Liver (tissue), 8 donors: ENCODE measurements at regions not wholly inside any gene's neighbourhood (a gene's known extent, or its start where the extent isn't known, plus 50 kb on each side); places are given as distances from the start of the nearest gene placed in this dataset.

Experiments
- DNase-seq: peaks from one replicate; pipeline ENCODE4 v3.0.0-alpha.2; 2017; ENCODE audit warnings: low spot score
- H3K27ac ChIP-seq, 2 donors: one replicate each; pipeline ENCODE4 v1.7.0; 2013; ENCODE audit warnings: inconsistent platforms in 2 of 2, low read length in 2 of 2, control low read depth in 1 of 2, low read depth in 1 of 2, mild to moderate bottlenecking in 1 of 2
- H3K27me3 ChIP-seq, 4 donors: one replicate each; pipeline versions ENCODE4 v1.6.1 to v1.7.0; 2013; ENCODE audit warnings: low read length in 3 of 4, inconsistent platforms in 1 of 4, mild to moderate bottlenecking in 1 of 4, moderate library complexity in 1 of 4; ENCODE audit not compliant: control insufficient read depth in 4 of 4, insufficient read depth in 4 of 4
- H3K36me3 ChIP-seq, 4 donors: one replicate each; pipeline versions ENCODE4 v1.6.1 to v1.7.0; 2013; ENCODE audit warnings: low read length in 3 of 4, mild to moderate bottlenecking in 3 of 4, low read depth in 1 of 4, moderate library complexity in 1 of 4; ENCODE audit not compliant: control insufficient read depth in 4 of 4, insufficient read depth in 3 of 4
- H3K4me1 ChIP-seq, 4 donors: one replicate each; pipeline versions ENCODE4 v1.6.1 to v1.7.0; 2013; ENCODE audit warnings: low read length in 3 of 4, mild to moderate bottlenecking in 3 of 4, moderate library complexity in 1 of 4; ENCODE audit not compliant: control insufficient read depth in 4 of 4, insufficient read depth in 4 of 4
- H3K4me3 ChIP-seq, 3 donors: one replicate each; pipeline versions ENCODE4 v1.6.1 to v1.7.0; 2013; ENCODE audit warnings: low read length in 3 of 3, control low read depth in 1 of 3, low read depth in 1 of 3, mild to moderate bottlenecking in 1 of 3
- H3K9ac ChIP-seq, 2 donors: one replicate each; pipeline ENCODE4 v1.7.0; 2013; ENCODE audit warnings: low read length in 2 of 2, mild to moderate bottlenecking in 2 of 2, moderate library complexity in 2 of 2, control low read depth in 1 of 2, low read depth in 1 of 2
- H3K9me3 ChIP-seq, 4 donors: one replicate each; pipeline versions ENCODE4 v1.6.1 to v1.7.0; 2013; ENCODE audit warnings: low read length in 3 of 4; ENCODE audit not compliant: control insufficient read depth in 4 of 4
- EGR1 ChIP-seq, 2 donors: IDR thresholded peaks; 2 replicates each; pipeline ENCODE4 v1.6.1; 2016 to 2018; ENCODE audit warnings: antibody characterized with exemption in 2 of 2, low read depth in 2 of 2
- FOXA1 ChIP-seq: IDR thresholded peaks from 2 replicates; pipeline ENCODE4 v1.6.1; 2016; ENCODE audit warnings: antibody characterized with exemption
- FOXA2 ChIP-seq: IDR thresholded peaks from 2 replicates; pipeline ENCODE4 v1.6.1; 2016; ENCODE audit warnings: antibody characterized with exemption
- GABPA ChIP-seq, 2 donors: IDR thresholded peaks in 1 of 2; conservative IDR thresholded peaks in 1 of 2; 2 replicates each; pipeline ENCODE4 v1.6.1; 2016; ENCODE audit warnings: antibody characterized with exemption in 2 of 2, mild to moderate bottlenecking in 1 of 2, moderate library complexity in 1 of 2
- RXRA ChIP-seq, 2 donors: IDR thresholded peaks; 2 replicates each; pipeline ENCODE4 v1.6.1; 2017 to 2018; ENCODE audit warnings: antibody characterized with exemption in 2 of 2, mild to moderate bottlenecking in 1 of 2
- YY1 ChIP-seq: IDR thresholded peaks from 2 replicates; pipeline ENCODE4 v1.6.1; 2016; ENCODE audit warnings: antibody characterized with exemption, mild to moderate bottlenecking
- WGBS: extraction: QIAGEN DNeasy Blood & Tissue Kit; methylation state at CpG from one replicate; pipeline ENCODE4 v1.1.7; 2013; 5-methylcytosine and 5-hydroxymethylcytosine counted together
- TF ChIP-seq, protein P1 (sequence below): IDR thresholded peaks from 2 replicates; pipeline ENCODE4 v1.6.1; 2016; ENCODE audit warnings: antibody characterized with exemption
- TF ChIP-seq, protein P2 (sequence below): fragments of 150-350 bp; IDR thresholded peaks from 2 replicates; pipeline ENCODE4 v1.5.1; 2017; ENCODE audit warnings: improper control_type of control experiment, low read depth, low read length; ENCODE audit not compliant: missing input control
- TF ChIP-seq, protein P3 (sequence below): IDR thresholded peaks from 2 replicates; pipeline ENCODE4 v1.6.1; 2016; ENCODE audit warnings: antibody characterized with exemption
- TF ChIP-seq, protein P4 (sequence below): IDR thresholded peaks from 2 replicates; pipeline ENCODE4 v1.6.1; 2016; ENCODE audit warnings: antibody characterized with exemption
- TF ChIP-seq, protein P5 (sequence below): IDR thresholded peaks from 2 replicates; pipeline ENCODE4 v1.6.1; 2016; ENCODE audit warnings: antibody characterized with exemption, mild to moderate bottlenecking
- donor health status: healthy.
- donor health status: healthy.
- donor health status: healthy.
- donor health status: healthy.
- donor health status: healthy.

DNA sequence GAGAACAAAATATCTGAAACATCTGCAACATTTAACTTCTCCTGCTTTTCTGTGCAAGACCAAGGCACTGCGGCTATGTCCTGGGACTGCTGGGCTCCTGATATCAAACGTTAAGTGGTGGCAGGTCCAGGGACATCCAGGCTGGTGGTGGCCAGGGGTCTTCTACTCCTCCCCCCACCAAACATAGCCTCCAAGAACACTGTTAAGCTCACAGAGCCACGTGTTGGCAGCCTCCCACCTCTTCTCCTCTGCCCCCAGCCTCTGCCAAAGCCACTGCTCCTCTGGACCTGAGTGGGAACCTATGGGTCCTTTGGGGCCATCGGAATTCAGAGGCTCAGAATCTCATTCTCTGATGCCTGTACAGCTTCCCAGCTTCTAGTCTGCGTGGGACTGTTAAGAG is 325.7 kb downstream of the ARRDC4 start:
- Histone ChIP-seq H3K9ac (no peak overlapping the region), H3K4me3 (no peak overlapping the region), H3K27me3 (peaks cover 0 to 10% (median 1%) of the 10 kb centered on the region in 4 donors), H3K4me1 (no peaks in the 10 kb centered on the region), H3K9me3 (no peaks in the 10 kb centered on the region), H3K36me3 (no peaks in the 10 kb centered on the region), H3K27ac (no peak overlapping the region)
- DNase-seq = no peak
- TF ChIP-seq, protein P1, sequence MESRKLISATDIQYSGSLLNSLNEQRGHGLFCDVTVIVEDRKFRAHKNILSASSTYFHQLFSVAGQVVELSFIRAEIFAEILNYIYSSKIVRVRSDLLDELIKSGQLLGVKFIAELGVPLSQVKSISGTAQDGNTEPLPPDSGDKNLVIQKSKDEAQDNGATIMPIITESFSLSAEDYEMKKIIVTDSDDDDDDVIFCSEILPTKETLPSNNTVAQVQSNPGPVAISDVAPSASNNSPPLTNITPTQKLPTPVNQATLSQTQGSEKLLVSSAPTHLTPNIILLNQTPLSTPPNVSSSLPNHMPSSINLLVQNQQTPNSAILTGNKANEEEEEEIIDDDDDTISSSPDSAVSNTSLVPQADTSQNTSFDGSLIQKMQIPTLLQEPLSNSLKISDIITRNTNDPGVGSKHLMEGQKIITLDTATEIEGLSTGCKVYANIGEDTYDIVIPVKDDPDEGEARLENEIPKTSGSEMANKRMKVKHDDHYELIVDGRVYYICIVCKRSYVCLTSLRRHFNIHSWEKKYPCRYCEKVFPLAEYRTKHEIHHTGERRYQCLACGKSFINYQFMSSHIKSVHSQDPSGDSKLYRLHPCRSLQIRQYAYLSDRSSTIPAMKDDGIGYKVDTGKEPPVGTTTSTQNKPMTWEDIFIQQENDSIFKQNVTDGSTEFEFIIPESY = no peak
- TF ChIP-seq, protein P2, sequence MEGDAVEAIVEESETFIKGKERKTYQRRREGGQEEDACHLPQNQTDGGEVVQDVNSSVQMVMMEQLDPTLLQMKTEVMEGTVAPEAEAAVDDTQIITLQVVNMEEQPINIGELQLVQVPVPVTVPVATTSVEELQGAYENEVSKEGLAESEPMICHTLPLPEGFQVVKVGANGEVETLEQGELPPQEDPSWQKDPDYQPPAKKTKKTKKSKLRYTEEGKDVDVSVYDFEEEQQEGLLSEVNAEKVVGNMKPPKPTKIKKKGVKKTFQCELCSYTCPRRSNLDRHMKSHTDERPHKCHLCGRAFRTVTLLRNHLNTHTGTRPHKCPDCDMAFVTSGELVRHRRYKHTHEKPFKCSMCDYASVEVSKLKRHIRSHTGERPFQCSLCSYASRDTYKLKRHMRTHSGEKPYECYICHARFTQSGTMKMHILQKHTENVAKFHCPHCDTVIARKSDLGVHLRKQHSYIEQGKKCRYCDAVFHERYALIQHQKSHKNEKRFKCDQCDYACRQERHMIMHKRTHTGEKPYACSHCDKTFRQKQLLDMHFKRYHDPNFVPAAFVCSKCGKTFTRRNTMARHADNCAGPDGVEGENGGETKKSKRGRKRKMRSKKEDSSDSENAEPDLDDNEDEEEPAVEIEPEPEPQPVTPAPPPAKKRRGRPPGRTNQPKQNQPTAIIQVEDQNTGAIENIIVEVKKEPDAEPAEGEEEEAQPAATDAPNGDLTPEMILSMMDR = no peak
- TF ChIP-seq YY1 = no peak
- TF ChIP-seq FOXA1 = no peak
- WGBS = 72% methylated on average over 5 of the region's 5 CpGs

DNA sequence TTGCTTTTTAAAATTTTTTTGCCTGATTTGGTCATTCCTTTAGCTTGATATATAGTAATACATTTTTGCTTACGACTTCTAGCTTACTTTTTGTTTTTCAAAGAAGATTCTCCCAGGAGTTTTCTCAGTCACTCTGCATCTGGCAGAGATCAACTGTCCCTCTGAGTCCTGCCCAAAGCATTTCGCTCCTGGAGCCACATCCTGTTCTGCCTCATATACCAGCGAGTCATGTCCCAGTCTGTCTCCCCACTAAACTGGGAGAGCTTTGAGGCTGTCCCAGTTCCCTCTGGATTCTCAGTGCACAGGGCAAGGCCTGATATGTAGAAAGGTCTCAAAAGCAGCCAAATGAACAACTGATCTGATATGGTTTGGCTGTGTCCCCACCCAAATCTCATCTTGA is 326.3 kb downstream of the ARRDC4 start:
- Histone ChIP-seq H3K36me3 (no peaks in the 10 kb centered on the region), H3K9me3 (no peaks in the 10 kb centered on the region), H3K27ac (no peak overlapping the region), H3K27me3 (peaks cover 0 to 10% (median 1%) of the 10 kb centered on the region in 4 donors), H3K4me3 (no peak overlapping the region), H3K4me1 (no peaks in the 10 kb centered on the region), H3K9ac (no peak overlapping the region)
- 77% methylated on average over 3 of the region's 3 CpGs for WGBS
- DNase-seq = no peak
- TF ChIP-seq YY1 (no peak), FOXA2 (no peak), EGR1 (IDR thresholded peaks at IDR 0.05; ENCODE audit: low read depth in 2 of 2) (no peak), GABPA (IDR thresholded peaks at IDR 0.05 in 1 of 2, conservative IDR thresholded peaks at IDR 0.05 in 1 of 2) (no peak), FOXA1 (no peak), RXRA (IDR thresholded peaks at IDR 0.05) (no peak)
- TF ChIP-seq, protein P3, sequence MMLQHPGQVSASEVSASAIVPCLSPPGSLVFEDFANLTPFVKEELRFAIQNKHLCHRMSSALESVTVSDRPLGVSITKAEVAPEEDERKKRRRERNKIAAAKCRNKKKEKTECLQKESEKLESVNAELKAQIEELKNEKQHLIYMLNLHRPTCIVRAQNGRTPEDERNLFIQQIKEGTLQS = no peak
- TF ChIP-seq, protein P4, sequence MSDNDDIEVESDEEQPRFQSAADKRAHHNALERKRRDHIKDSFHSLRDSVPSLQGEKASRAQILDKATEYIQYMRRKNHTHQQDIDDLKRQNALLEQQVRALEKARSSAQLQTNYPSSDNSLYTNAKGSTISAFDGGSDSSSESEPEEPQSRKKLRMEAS = no peak
- TF ChIP-seq, protein P5, sequence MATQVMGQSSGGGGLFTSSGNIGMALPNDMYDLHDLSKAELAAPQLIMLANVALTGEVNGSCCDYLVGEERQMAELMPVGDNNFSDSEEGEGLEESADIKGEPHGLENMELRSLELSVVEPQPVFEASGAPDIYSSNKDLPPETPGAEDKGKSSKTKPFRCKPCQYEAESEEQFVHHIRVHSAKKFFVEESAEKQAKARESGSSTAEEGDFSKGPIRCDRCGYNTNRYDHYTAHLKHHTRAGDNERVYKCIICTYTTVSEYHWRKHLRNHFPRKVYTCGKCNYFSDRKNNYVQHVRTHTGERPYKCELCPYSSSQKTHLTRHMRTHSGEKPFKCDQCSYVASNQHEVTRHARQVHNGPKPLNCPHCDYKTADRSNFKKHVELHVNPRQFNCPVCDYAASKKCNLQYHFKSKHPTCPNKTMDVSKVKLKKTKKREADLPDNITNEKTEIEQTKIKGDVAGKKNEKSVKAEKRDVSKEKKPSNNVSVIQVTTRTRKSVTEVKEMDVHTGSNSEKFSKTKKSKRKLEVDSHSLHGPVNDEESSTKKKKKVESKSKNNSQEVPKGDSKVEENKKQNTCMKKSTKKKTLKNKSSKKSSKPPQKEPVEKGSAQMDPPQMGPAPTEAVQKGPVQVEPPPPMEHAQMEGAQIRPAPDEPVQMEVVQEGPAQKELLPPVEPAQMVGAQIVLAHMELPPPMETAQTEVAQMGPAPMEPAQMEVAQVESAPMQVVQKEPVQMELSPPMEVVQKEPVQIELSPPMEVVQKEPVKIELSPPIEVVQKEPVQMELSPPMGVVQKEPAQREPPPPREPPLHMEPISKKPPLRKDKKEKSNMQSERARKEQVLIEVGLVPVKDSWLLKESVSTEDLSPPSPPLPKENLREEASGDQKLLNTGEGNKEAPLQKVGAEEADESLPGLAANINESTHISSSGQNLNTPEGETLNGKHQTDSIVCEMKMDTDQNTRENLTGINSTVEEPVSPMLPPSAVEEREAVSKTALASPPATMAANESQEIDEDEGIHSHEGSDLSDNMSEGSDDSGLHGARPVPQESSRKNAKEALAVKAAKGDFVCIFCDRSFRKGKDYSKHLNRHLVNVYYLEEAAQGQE = no peak
- TF ChIP-seq, protein P1 = no peak
